OCI-LY1 (cell line): ENCODE measurements at regions not wholly inside any gene's neighbourhood (a gene's known extent, or its start where the extent isn't known, plus 50 kb on each side); places are given as distances from the start of the nearest gene placed in this dataset.

Experiments used
- H2AFZ ChIP-seq: fragments of 200-600 bp; sonication (generic), shearing (Covaris generic); 2 replicates; pipeline ENCODE4 v1.6.0; 2014; ENCODE audit warnings: antibody characterized with exemption, mild to moderate bottlenecking, low read length
- H3F3A ChIP-seq: fragments of 200-600 bp; sonication (generic), shearing (Covaris generic); 2 replicates; pipeline ENCODE4 v1.6.0; 2014; ENCODE audit warnings: mild to moderate bottlenecking, antibody characterized with exemption, low read length, moderate library complexity; ENCODE audit not compliant: insufficient read depth
- H3K27ac ChIP-seq: fragments of 200-600 bp; sonication (generic); 2 replicates; pipeline ENCODE4 v1.5.1; 2014; ENCODE audit warnings: low read length, mixed run types, mild to moderate bottlenecking, low read depth; ENCODE audit not compliant: poor library complexity, severe bottlenecking
- H3K27me3 ChIP-seq: fragments of 200-600 bp; sonication (generic); 2 replicates; pipeline ENCODE4 v1.6.0; 2014; ENCODE audit warnings: antibody characterized with exemption, mild to moderate bottlenecking, low read length, moderate library complexity; ENCODE audit not compliant: insufficient read depth
- H3K36me3 ChIP-seq: fragments of 200-600 bp; sonication (generic); 2 replicates; pipeline ENCODE4 v1.6.1; 2014; ENCODE audit warnings: mild to moderate bottlenecking, antibody characterized with exemption, low read length, moderate library complexity, mixed read lengths; ENCODE audit not compliant: insufficient read depth
- H3K4me1 ChIP-seq: fragments of 200-600 bp; sonication (generic); 2 replicates; pipeline ENCODE4 v1.5.1; 2014; ENCODE audit warnings: mild to moderate bottlenecking, low read length, moderate library complexity; ENCODE audit not compliant: insufficient read depth, severe bottlenecking
- H3K4me2 ChIP-seq: fragments of 200-600 bp; sonication (generic), shearing (Covaris generic); 2 replicates; pipeline ENCODE4 v1.6.1; 2014; ENCODE audit warnings: low read length
- H3K4me3 ChIP-seq: fragments of 200-600 bp; sonication (generic); 2 replicates; pipeline ENCODE4 v1.5.1; 2014; ENCODE audit warnings: low read length, low read depth, mild to moderate bottlenecking, mixed read lengths; ENCODE audit not compliant: poor library complexity, severe bottlenecking
- H3K79me2 ChIP-seq: fragments of 200-600 bp; shearing (Covaris generic); 2 replicates; pipeline ENCODE4 v1.6.1; 2016; ENCODE audit warnings: mixed run types, low read length, mixed read lengths; ENCODE audit not compliant: insufficient read depth
- H3K9ac ChIP-seq: fragments of 200-600 bp; sonication (generic), shearing (Covaris generic); 2 replicates; pipeline ENCODE4 v1.6.1; 2014; ENCODE audit warnings: mild to moderate bottlenecking, low read length, mixed read lengths
- H3K9me2 ChIP-seq: fragments of 200-600 bp; sonication (generic), shearing (Covaris generic); 2 replicates; pipeline ENCODE4 v1.6.1; 2014; ENCODE audit warnings: low read depth, mild to moderate bottlenecking, low read length, mixed read lengths
- H3K9me3 ChIP-seq: fragments of 200-600 bp; shearing (Covaris generic); 2 replicates; pipeline ENCODE4 v1.6.1; 2014; ENCODE audit warnings: low read length, mixed read lengths
- H4K20me1 ChIP-seq: fragments of 200-600 bp; sonication (generic), shearing (Covaris generic); 2 replicates; pipeline ENCODE4 v1.6.0; 2016; ENCODE audit warnings: mild to moderate bottlenecking, low read length; ENCODE audit not compliant: insufficient read depth
- EZH2 ChIP-seq: fragments of 200-600 bp; sonication (generic), shearing (Covaris generic); IDR thresholded peaks from 2 replicates; pipeline ENCODE4 v1.8.0; 2017; ENCODE audit warnings: borderline replicate concordance, mixed run types, mild to moderate bottlenecking, antibody characterized with exemption, low read length, moderate library complexity, mixed read lengths
- TF ChIP-seq, protein P1 (sequence below): fragments of 200-600 bp; sonication (generic), shearing (Covaris generic); IDR thresholded peaks from 2 replicates; pipeline ENCODE4 v1.5.1; 2017; ENCODE audit warnings: mild to moderate bottlenecking, antibody characterized with exemption, low read length, moderate library complexity, mixed read lengths

DNA sequence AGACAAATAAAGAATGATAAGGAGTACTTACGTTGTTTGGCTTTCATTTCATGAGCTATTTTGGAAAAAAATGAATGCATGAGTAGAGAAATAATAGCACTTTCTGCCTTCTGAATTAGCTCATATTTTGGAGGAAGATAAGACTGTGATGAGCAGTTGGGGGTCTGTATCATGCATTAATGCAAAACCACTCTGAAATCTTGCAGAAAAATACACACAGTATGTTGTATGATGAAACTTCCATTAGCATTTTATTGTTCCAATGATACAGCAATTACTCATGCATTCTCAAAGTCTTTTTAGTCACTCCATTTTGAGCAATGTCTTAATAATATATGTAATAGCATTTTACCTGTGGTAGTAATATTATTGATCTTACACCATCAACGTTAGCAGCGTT lies 571.0 kb downstream of the CDH8 start:
- Histone ChIP-seq H3K9me3 (no peaks in the 10 kb centered on the region), H3K9ac (no peak overlapping the region), H3K4me3 (no peak overlapping the region), H3K4me2 (no peak overlapping the region), H4K20me1 (no peaks in the 10 kb centered on the region), H3K27ac (no peak overlapping the region), H3K27me3 (no peaks in the 10 kb centered on the region), H3K9me2 (no peaks in the 10 kb centered on the region), H2AFZ (no peak overlapping the region), H3K79me2 (no peaks in the 10 kb centered on the region), H3K4me1 (no peaks in the 10 kb centered on the region), H3F3A (no peaks in the 10 kb centered on the region), H3K36me3 (no peaks in the 10 kb centered on the region)
- TF ChIP-seq, protein P1, sequence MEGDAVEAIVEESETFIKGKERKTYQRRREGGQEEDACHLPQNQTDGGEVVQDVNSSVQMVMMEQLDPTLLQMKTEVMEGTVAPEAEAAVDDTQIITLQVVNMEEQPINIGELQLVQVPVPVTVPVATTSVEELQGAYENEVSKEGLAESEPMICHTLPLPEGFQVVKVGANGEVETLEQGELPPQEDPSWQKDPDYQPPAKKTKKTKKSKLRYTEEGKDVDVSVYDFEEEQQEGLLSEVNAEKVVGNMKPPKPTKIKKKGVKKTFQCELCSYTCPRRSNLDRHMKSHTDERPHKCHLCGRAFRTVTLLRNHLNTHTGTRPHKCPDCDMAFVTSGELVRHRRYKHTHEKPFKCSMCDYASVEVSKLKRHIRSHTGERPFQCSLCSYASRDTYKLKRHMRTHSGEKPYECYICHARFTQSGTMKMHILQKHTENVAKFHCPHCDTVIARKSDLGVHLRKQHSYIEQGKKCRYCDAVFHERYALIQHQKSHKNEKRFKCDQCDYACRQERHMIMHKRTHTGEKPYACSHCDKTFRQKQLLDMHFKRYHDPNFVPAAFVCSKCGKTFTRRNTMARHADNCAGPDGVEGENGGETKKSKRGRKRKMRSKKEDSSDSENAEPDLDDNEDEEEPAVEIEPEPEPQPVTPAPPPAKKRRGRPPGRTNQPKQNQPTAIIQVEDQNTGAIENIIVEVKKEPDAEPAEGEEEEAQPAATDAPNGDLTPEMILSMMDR: no peak

DNA sequence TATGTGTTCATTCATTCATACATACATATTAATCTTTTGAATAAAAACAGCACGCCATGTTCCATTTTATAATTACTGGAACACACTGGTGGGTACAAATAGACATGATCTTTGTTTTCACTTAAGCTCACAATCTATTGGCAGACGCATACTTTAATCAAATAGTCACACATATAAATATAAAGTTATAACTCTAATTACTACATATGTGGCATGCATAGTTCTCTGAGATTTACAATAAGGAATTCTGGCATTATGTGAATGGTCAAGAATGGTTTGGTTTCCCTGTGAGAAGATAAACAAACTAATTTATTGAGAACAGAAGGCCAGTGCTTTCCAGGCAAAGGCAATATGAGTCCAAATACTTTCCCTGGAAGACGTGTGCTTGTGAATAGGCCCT lies 576.2 kb downstream of the CDH8 start:
- Histone ChIP-seq H3F3A (no peaks in the 10 kb centered on the region), H3K9ac (no peak overlapping the region), H3K27me3 (no peaks in the 10 kb centered on the region), H3K36me3 (no peaks in the 10 kb centered on the region), H3K9me3 (no peaks in the 10 kb centered on the region), H3K9me2 (no peaks in the 10 kb centered on the region), H3K4me2 (no peak overlapping the region), H3K79me2 (no peaks in the 10 kb centered on the region), H2AFZ (no peak overlapping the region), H4K20me1 (no peaks in the 10 kb centered on the region), H3K4me3 (no peak overlapping the region), H3K4me1 (no peaks in the 10 kb centered on the region), H3K27ac (no peak overlapping the region)
- TF ChIP-seq, protein P1: no peak
- TF ChIP-seq EZH2: no peak

DNA sequence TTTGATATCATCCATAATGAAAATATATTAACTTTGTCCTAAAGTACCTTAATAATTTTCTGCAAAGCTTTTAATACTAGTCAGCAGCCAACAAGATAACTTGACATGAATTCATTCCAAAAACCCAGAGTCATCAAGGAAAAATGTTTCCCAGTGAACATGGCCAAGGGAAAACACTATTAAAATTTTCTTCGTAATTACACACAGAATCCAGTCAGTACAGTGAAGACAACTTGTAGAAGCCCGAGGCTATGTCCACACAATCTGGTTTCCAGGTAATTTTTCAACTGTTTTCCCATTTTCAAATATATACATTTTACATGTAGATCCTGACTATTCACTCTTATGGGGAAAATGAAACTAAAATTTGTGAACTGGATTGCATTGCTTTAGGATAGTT lies 600.9 kb downstream of the CDH8 start:
- H2AFZ ChIP-seq: no peak overlapping the region
- no peaks in the 10 kb centered on the region for H3K9me2 ChIP-seq
- no peak overlapping the region for H3K27ac ChIP-seq
- no peaks in the 10 kb centered on the region for H3K9me3 ChIP-seq
- no peaks in the 10 kb centered on the region for H4K20me1 ChIP-seq
- TF ChIP-seq, protein P1: no peak
- no peak for TF ChIP-seq EZH2
- no peak overlapping the region for H3K4me3 ChIP-seq
- no peaks in the 10 kb centered on the region for H3K36me3 ChIP-seq
- H3K79me2 ChIP-seq: no peaks in the 10 kb centered on the region
- no peaks in the 10 kb centered on the region for H3K4me1 ChIP-seq
- H3K4me2 ChIP-seq: no peak overlapping the region
- H3K9ac ChIP-seq: no peak overlapping the region
- no peaks in the 10 kb centered on the region for H3K27me3 ChIP-seq
- no peaks in the 10 kb centered on the region for H3F3A ChIP-seq
